ENCODE measurements at regions not wholly inside any gene's neighbourhood (a gene's known extent, or its start where the extent isn't known, plus 50 kb on each side); places are given as distances from the start of the nearest gene placed in this dataset.
"Not testable (repeated sequence)": the region's sequence is repeated elsewhere in the genome, so short reads cannot be mapped to it uniquely, and the experiment has no call there.

- TF ChIP-seq TCF7L2 (IDR thresholded peaks at IDR 0.05; ENCODE audit: borderline replicate concordance, low read depth, low read length); ZNF174 (tag by site-specific recombination; IDR thresholded peaks at IDR 0.05); ZNF398 (tag by site-specific recombination; IDR thresholded peaks at IDR 0.05); ZNF777 (tag by site-specific recombination; IDR thresholded peaks at IDR 0.05; ENCODE audit: borderline replicate concordance): not testable (repeated sequence)
- TF ChIP-seq, protein P1, sequence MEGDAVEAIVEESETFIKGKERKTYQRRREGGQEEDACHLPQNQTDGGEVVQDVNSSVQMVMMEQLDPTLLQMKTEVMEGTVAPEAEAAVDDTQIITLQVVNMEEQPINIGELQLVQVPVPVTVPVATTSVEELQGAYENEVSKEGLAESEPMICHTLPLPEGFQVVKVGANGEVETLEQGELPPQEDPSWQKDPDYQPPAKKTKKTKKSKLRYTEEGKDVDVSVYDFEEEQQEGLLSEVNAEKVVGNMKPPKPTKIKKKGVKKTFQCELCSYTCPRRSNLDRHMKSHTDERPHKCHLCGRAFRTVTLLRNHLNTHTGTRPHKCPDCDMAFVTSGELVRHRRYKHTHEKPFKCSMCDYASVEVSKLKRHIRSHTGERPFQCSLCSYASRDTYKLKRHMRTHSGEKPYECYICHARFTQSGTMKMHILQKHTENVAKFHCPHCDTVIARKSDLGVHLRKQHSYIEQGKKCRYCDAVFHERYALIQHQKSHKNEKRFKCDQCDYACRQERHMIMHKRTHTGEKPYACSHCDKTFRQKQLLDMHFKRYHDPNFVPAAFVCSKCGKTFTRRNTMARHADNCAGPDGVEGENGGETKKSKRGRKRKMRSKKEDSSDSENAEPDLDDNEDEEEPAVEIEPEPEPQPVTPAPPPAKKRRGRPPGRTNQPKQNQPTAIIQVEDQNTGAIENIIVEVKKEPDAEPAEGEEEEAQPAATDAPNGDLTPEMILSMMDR (tag by site-specific recombination; IDR thresholded peaks at IDR 0.05) = not testable (repeated sequence)
Observed at GRCh38 chr21:14623079-14623478, 77.0 kb upstream of the SAMSN1 start.
